ELF-1 (cell line): ENCODE measurements at regions not wholly inside any gene's neighbourhood (a gene's known extent, or its start where the extent isn't known, plus 50 kb on each side); places are given as distances from the start of the nearest gene placed in this dataset.

Experiments used
- DNase-seq: peaks from one replicate; pipeline ENCODE4 v3.0.0-alpha.2; 2016; ENCODE audit warnings: low read depth, low spot score

- no peak for DNase-seq
Observed at GRCh38 chr15:39301589-39301999, 279.3 kb upstream of the THBS1 start.

GRCh38 chr15:39302936-39303335, 277.9 kb upstream of the THBS1 start:
- no peak for DNase-seq

GRCh38 chr15:39304201-39304841, 276.6 kb upstream of the THBS1 start:
- no peak for DNase-seq

GRCh38 chr15:39304931-39305728, 275.7 kb upstream of the THBS1 start:
- DNase-seq: no peak

- no peak for DNase-seq
Observed at GRCh38 chr15:39310633-39311032, 270.2 kb upstream of the THBS1 start.

GRCh38 chr15:39312984-39313383, 267.9 kb upstream of the THBS1 start:
- DNase-seq: no peak

- DNase-seq: no peak
Observed at GRCh38 chr15:39313467-39313866, 267.4 kb upstream of the THBS1 start.

- no peak for DNase-seq
Observed at GRCh38 chr15:39313881-39314280, 267.0 kb upstream of the THBS1 start.

GRCh38 chr15:39315206-39315850, 265.6 kb upstream of the THBS1 start:
- no peak for DNase-seq

- no peak for DNase-seq
Observed at GRCh38 chr15:39317225-39317624, 263.7 kb upstream of the THBS1 start.

- no peak for DNase-seq
Observed at GRCh38 chr15:39318231-39318630, 262.6 kb upstream of the THBS1 start.

GRCh38 chr15:39320355-39320754, 260.5 kb upstream of the THBS1 start:
- no peak for DNase-seq

GRCh38 chr15:39320886-39321285, 260.0 kb upstream of the THBS1 start:
- DNase-seq: no peak

GRCh38 chr15:39321977-39322376, 258.9 kb upstream of the THBS1 start:
- no peak for DNase-seq

GRCh38 chr15:39323157-39323556, 257.7 kb upstream of the THBS1 start:
- no peak for DNase-seq

- DNase-seq: no peak
Observed at GRCh38 chr15:39323706-39324105, 257.2 kb upstream of the THBS1 start.

- DNase-seq: no peak
Observed at GRCh38 chr15:39326306-39326975, 254.4 kb upstream of the THBS1 start.

GRCh38 chr15:39327005-39327730, 253.7 kb upstream of the THBS1 start:
- no peak for DNase-seq

- no peak for DNase-seq
Observed at GRCh38 chr15:39330061-39330460, 250.8 kb upstream of the THBS1 start.

GRCh38 chr15:39331584-39331983, 249.3 kb upstream of the THBS1 start:
- no peak for DNase-seq

- DNase-seq: no peak
Observed at GRCh38 chr15:39332846-39333245, 248.0 kb upstream of the THBS1 start.

GRCh38 chr15:39333393-39333792, 247.5 kb upstream of the THBS1 start:
- no peak for DNase-seq
